Gastroesophageal sphincter (tissue), 4 donors: ENCODE measurements at regions not wholly inside any gene's neighbourhood (a gene's known extent, or its start where the extent isn't known, plus 50 kb on each side); places are given as distances from the start of the nearest gene placed in this dataset.
"Not testable (repeated sequence)": the region's sequence is repeated elsewhere in the genome, so short reads cannot be mapped to it uniquely, and the experiment has no call there.

ENCODE experiments used
- ATAC-seq: fragments of 150-250 bp; one replicate; pipeline ENCODE4 v1.9.1; 2016; ENCODE audit warnings: mild to moderate bottlenecking, moderate library complexity
- H3K27ac ChIP-seq, 4 donors: fragments of 200-600 bp; sonication (generic) in 3 of 4; 1 replicate in 3 of 4; 2 replicates in 1 of 4; pipeline ENCODE4 v1.5.1; 2016 to 2019
- H3K27me3 ChIP-seq: fragments of 200-600 bp; sonication (generic); one replicate; pipeline ENCODE4 v1.5.1; 2019
- H3K36me3 ChIP-seq, 2 donors: fragments of 200-600 bp; sonication (generic); one replicate each; pipeline ENCODE4 v1.5.1; 2019; ENCODE audit warnings: control low read depth in 1 of 2
- H3K4me1 ChIP-seq, 3 donors: fragments of 200-600 bp; sonication (generic); 1 replicate in 2 of 3; 2 replicates in 1 of 3; pipeline ENCODE4 v1.5.1; 2016 to 2019; ENCODE audit warnings: control low read depth in 2 of 3
- H3K4me3 ChIP-seq, 2 donors: fragments of 200-600 bp; sonication (generic); one replicate each; pipeline ENCODE4 v1.5.1; 2019; ENCODE audit warnings: mild to moderate bottlenecking in 1 of 2, moderate library complexity in 1 of 2
- H3K9me3 ChIP-seq, 3 donors: fragments of 200-600 bp; sonication (generic); one replicate each; pipeline ENCODE4 v1.5.1; 2017 to 2019; ENCODE audit warnings: control low read depth in 2 of 3
- CTCF ChIP-seq, 4 experiments: fragments of 200-600 bp in 2 of 4; fragments of 450-650 bp in 2 of 4; sonication (generic) in 1 of 4; IDR thresholded peaks; one replicate each; pipeline ENCODE4 v1.5.1; 2017 to 2019; ENCODE audit warnings: antibody characterized with exemption in 4 of 4, mild to moderate bottlenecking in 2 of 4, moderate library complexity in 2 of 4
- EP300 ChIP-seq: sonication (generic); formaldehyde crosslinking; IDR thresholded peaks from one replicate; pipeline ENCODE4 v1.6.1; 2017; ENCODE audit warnings: antibody characterized with exemption, mild to moderate bottlenecking
- POLR2A ChIP-seq, 2 donors: fragments of 450-650 bp; IDR thresholded peaks; one replicate each; pipeline ENCODE4 v1.6.1; 2017; ENCODE audit warnings: antibody characterized with exemption in 2 of 2, mild to moderate bottlenecking in 2 of 2, moderate library complexity in 1 of 2
- POLR2AphosphoS5 ChIP-seq: sonication (generic); formaldehyde crosslinking; IDR thresholded peaks from one replicate; pipeline ENCODE4 v1.6.1; 2017; ENCODE audit warnings: antibody characterized with exemption
- WGBS, 2 donors: methylation state at CpG; one replicate each; pipeline ENCODE4 v1.1.5; 2018; ENCODE audit warnings: low coverage in 1 of 2; 5-methylcytosine and 5-hydroxymethylcytosine counted together

DNA sequence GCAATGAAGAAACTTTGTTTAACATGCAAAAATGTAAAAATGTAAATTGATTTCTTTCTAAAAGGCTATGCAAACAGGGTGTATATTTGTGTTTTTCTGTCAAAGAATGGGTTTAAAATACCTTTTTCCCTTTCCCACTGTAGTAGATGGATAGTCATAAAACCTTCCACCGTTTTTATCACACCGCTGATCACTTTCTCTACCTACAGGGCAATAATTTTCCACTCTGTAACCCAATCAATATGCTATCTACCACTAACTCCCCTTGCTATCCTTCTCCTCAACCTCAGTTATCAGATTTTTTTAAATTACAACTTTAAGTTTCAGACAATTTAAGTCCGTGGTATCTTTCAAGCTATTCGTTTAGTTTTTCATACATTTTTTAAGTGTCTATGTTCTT, 91.4 kb upstream of the ARID1B start:
- Histone ChIP-seq H3K9me3 (no peaks in the 10 kb centered on the region), H3K4me3 (peak overlapping the region; percentile 69 to 71), H3K4me1 (peaks cover 4 to 20% (median 4%) of the 10 kb centered on the region in 3 donors), H3K27me3 (no peaks in the 10 kb centered on the region), H3K27ac (peak overlapping the region; percentile 96 to 99 (median 98)), H3K36me3 (no peaks in the 10 kb centered on the region)
- 14 to 17% methylated on average over 4 of the region's 4 CpGs for WGBS, 2 donors
- TF ChIP-seq CTCF (IDR thresholded peaks at IDR 0.05) (no peak), POLR2AphosphoS5 (no peak), POLR2A (IDR thresholded peaks at IDR 0.05) (no peak), EP300 (no peak)
- ATAC-seq: no peak

- Histone ChIP-seq H3K27me3 (no peaks in the 10 kb centered on the region), H3K27ac (no peak overlapping the region), H3K4me3 (no peak overlapping the region), H3K9me3 (no peaks in the 10 kb centered on the region), H3K4me1 (peaks cover 4 to 20% (median 4%) of the 10 kb centered on the region in 3 donors), H3K36me3 (no peaks in the 10 kb centered on the region)
- TF ChIP-seq EP300: no peak
- TF ChIP-seq POLR2AphosphoS5: no peak
- TF ChIP-seq CTCF (IDR thresholded peaks at IDR 0.05): no peak
- no peak for TF ChIP-seq POLR2A (IDR thresholded peaks at IDR 0.05)
- 77 to 85% methylated on average over 5 of the region's 5 CpGs for WGBS, 2 donors
- ATAC-seq: no peak
Measured at GRCh38 chr6:156683821-156684220, 93.4 kb upstream of the ARID1B start.

- Histone ChIP-seq H3K4me3 (no peak overlapping the region), H3K4me1 (no peaks in the 10 kb centered on the region), H3K27ac (no peak overlapping the region), H3K36me3 (no peaks in the 10 kb centered on the region), H3K27me3 (no peaks in the 10 kb centered on the region), H3K9me3 (peaks cover 0 to 16% (median 0%) of the 10 kb centered on the region in 3 donors)
- TF ChIP-seq CTCF (IDR thresholded peaks at IDR 0.05): no peak
- WGBS, 2 donors: 77 to 83% methylated on average over 2 of the region's 2 CpGs
- no peak for ATAC-seq
Measured at GRCh38 chr6:156676721-156677120, 100.5 kb upstream of the ARID1B start.

DNA sequence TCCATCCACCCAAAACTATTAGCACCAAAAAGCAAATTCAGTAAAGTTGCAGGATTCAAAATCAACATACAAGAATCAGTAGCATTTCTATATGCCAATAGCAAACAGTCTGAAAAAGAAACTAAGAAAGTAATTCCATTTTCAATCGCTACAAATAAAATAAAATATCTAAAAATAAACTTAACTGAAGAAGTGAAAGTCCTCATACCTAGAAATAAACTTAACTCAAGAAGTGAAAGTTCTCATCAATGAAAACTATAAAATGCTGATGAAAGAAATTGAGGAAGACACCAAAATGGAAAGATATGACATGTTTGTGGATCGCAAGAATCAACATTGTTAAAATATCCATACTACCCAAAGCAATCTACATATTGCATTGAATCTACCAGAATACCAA, 103.0 kb upstream of the ARID1B start:
- WGBS, 2 donors: 88 to 100% methylated on average over 2 of the region's 2 CpGs
- Histone ChIP-seq H3K36me3 (no peaks in the 10 kb centered on the region), H3K4me3 (no peak overlapping the region), H3K4me1 (no peaks in the 10 kb centered on the region), H3K27me3 (no peaks in the 10 kb centered on the region), H3K9me3 (peaks cover 0 to 16% (median 0%) of the 10 kb centered on the region in 3 donors), H3K27ac (no peak overlapping the region)
- no peak for ATAC-seq
- TF ChIP-seq POLR2A (IDR thresholded peaks at IDR 0.05) (no peak), CTCF (IDR thresholded peaks at IDR 0.05) (no peak), POLR2AphosphoS5 (no peak), EP300 (no peak)

- H3K4me3 ChIP-seq, H3K27me3 ChIP-seq, H3K27ac ChIP-seq, ATAC-seq, H3K4me1 ChIP-seq, H3K36me3 ChIP-seq: not testable (repeated sequence)
- peaks cover 0 to 16% (median 0%) of the 10 kb centered on the region in 3 donors for H3K9me3 ChIP-seq
- WGBS, 2 donors: no CpG with 5 or more reads among the region's 26 CpGs
Measured at GRCh38 chr6:156670097-156670496, 107.1 kb upstream of the ARID1B start.

DNA sequence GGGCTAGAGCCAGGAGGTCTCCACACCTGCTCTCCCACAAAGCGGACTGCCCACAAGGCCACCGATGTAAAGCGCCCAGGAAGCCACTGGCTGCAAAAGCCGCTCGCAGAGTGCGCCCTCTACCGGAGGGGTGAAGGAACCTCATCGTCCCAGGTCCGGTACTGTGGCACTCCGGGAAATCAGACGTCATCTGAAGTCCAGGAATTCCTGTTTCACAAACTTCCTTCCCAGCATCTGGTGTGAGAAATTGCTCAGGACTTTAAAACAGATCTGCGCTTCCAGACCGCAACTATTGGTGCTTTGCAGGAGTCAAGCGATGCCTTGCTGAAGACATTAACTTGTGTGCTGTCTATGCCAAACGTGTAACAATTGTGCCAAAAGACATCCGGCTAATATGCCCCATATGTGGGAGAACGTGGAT, 115.1 kb upstream of the ARID1B start:
- Histone ChIP-seq H3K4me1 (peaks cover 0 to 22% (median 9%) of the 10 kb centered on the region in 3 donors), H3K27ac (no peak overlapping the region), H3K27me3 (no peaks in the 10 kb centered on the region), H3K9me3 (no peaks in the 10 kb centered on the region), H3K4me3 (no peak overlapping the region), H3K36me3 (no peaks in the 10 kb centered on the region)
- ATAC-seq: no peak
- 66 to 75% methylated on average over 5 to 11 of the region's 17 CpGs for WGBS, 2 donors
- TF ChIP-seq CTCF (IDR thresholded peaks at IDR 0.05) (peak in 1 of 4 experiments; percentile 32), POLR2A (IDR thresholded peaks at IDR 0.05) (no peak), EP300 (no peak)
